Thoracic aorta (tissue), 2 donors: ENCODE measurements at regions not wholly inside any gene's neighbourhood (a gene's known extent, or its start where the extent isn't known, plus 50 kb on each side); places are given as distances from the start of the nearest gene placed in this dataset.

ENCODE experiments used
- ATAC-seq: fragments of 150-250 bp; one replicate; pipeline ENCODE4 v1.8.0; 2017; ENCODE audit warnings: low read depth; ENCODE audit not compliant: insufficient number of reproducible peaks, low FRiP score
- DNase-seq: peaks from one replicate; pipeline ENCODE4 v3.0.0-alpha.2; 2020; ENCODE audit warnings: low spot score
- H3K27ac ChIP-seq, 2 donors: fragments of 200-600 bp; sonication (generic); 1 replicate in 1 of 2; 2 replicates in 1 of 2; pipeline ENCODE4 v1.5.1; 2016; ENCODE audit warnings: mild to moderate bottlenecking in 2 of 2, moderate library complexity in 2 of 2
- H3K27me3 ChIP-seq: fragments of 200-600 bp; sonication (generic); replicated peaks from 2 replicates; pipeline ENCODE4 v1.6.0; 2016; ENCODE audit warnings: mild to moderate bottlenecking; ENCODE audit not compliant: insufficient read depth
- H3K36me3 ChIP-seq: fragments of 200-600 bp; sonication (generic); one replicate; pipeline ENCODE4 v1.5.1; 2016
- H3K4me1 ChIP-seq, 2 donors: fragments of 200-600 bp; sonication (generic); 1 replicate in 1 of 2; 2 replicates in 1 of 2; pipeline versions ENCODE4 v1.5.1 to v1.6.0; 2016; ENCODE audit warnings: low read depth in 2 of 2, mild to moderate bottlenecking in 1 of 2; ENCODE audit not compliant: control insufficient read depth in 1 of 2
- H3K4me3 ChIP-seq: fragments of 200-600 bp; sonication (generic); 2 replicates; pipeline ENCODE4 v1.5.1; 2016; ENCODE audit warnings: mild to moderate bottlenecking
- H3K9me3 ChIP-seq: fragments of 200-600 bp; sonication (generic); 2 replicates; pipeline ENCODE4 v1.5.1; 2016
- TF ChIP-seq, protein P1 (sequence below): fragments of 200-600 bp; sonication (generic); IDR thresholded peaks from one replicate; pipeline ENCODE4 v1.5.1; 2019; ENCODE audit warnings: antibody characterized with exemption

DNA sequence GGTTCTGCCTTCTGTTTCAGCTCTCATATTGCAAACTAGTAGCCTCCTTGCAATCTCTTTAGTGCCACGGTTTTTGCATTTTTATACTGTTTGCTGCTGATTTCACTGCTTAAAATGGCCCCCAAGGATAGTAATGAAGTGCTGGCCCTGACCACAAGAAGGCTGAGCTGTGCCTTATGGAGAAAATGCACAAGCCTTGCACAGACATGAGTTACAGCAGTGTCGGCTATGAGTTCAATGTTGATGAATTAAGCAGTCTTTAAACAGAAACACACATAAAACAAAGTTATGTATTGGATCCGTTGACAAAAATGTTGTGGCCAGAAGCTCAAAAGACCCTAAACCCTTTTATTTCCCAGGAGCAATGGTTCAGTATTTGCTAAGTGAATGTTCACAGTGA is 210.6 kb upstream of the DYNLRB2 start:
- TF ChIP-seq, protein P1, sequence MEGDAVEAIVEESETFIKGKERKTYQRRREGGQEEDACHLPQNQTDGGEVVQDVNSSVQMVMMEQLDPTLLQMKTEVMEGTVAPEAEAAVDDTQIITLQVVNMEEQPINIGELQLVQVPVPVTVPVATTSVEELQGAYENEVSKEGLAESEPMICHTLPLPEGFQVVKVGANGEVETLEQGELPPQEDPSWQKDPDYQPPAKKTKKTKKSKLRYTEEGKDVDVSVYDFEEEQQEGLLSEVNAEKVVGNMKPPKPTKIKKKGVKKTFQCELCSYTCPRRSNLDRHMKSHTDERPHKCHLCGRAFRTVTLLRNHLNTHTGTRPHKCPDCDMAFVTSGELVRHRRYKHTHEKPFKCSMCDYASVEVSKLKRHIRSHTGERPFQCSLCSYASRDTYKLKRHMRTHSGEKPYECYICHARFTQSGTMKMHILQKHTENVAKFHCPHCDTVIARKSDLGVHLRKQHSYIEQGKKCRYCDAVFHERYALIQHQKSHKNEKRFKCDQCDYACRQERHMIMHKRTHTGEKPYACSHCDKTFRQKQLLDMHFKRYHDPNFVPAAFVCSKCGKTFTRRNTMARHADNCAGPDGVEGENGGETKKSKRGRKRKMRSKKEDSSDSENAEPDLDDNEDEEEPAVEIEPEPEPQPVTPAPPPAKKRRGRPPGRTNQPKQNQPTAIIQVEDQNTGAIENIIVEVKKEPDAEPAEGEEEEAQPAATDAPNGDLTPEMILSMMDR = no peak
- no peaks in the 10 kb centered on the region for H3K9me3 ChIP-seq
- ATAC-seq (no peak), DNase-seq (no peak)
- no peaks in the 10 kb centered on the region for H3K27me3 ChIP-seq
- H3K27ac ChIP-seq = no peak overlapping the region
- H3K4me3 ChIP-seq = no peak overlapping the region
- H3K4me1 ChIP-seq = no peaks in the 10 kb centered on the region
- no peaks in the 10 kb centered on the region for H3K36me3 ChIP-seq

- Histone ChIP-seq H3K9me3 (no peaks in the 10 kb centered on the region), H3K27ac (no peak overlapping the region), H3K4me3 (no peak overlapping the region), H3K36me3 (no peaks in the 10 kb centered on the region), H3K27me3 (no peaks in the 10 kb centered on the region), H3K4me1 (no peaks in the 10 kb centered on the region)
- ATAC-seq = no peak
- TF ChIP-seq, protein P1 = no peak
- no peak for DNase-seq
These were observed 213.1 kb upstream of the DYNLRB2 start for GRCh38 chr16:80327740-80328139.

DNA sequence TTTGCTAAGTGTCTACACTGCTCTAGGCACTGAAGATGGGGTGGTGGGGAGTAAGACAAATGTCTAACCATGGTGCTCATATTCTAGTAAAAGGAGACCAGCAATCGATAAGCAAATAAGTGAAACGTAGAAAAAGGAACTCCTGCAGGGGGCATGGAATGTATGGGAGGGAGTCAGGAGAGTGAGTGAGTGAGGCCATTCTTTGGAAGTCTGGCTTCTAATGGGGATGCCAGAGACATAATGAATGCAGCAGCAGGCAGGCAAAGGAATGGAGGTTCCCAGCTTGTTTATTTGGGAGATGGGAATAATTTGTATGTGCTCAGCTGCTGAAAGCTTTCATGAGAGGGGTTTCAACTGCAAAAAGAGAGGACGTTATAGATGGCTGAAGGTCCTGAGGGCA is 216.4 kb upstream of the DYNLRB2 start:
- no peak for ATAC-seq
- H3K9me3 ChIP-seq = no peaks in the 10 kb centered on the region
- H3K4me1 ChIP-seq = no peaks in the 10 kb centered on the region
- TF ChIP-seq, protein P1 = no peak
- no peak for DNase-seq
- no peak overlapping the region for H3K4me3 ChIP-seq
- H3K27ac ChIP-seq = no peak overlapping the region
- no peaks in the 10 kb centered on the region for H3K27me3 ChIP-seq
- no peaks in the 10 kb centered on the region for H3K36me3 ChIP-seq

- ATAC-seq (no peak), DNase-seq (no peak)
- no peaks in the 10 kb centered on the region for H3K4me1 ChIP-seq
- no peaks in the 10 kb centered on the region for H3K36me3 ChIP-seq
- H3K27ac ChIP-seq = no peak overlapping the region
- TF ChIP-seq, protein P1 = no peak
- H3K27me3 ChIP-seq = no peaks in the 10 kb centered on the region
- no peaks in the 10 kb centered on the region for H3K9me3 ChIP-seq
- no peak overlapping the region for H3K4me3 ChIP-seq
These were observed 217.0 kb upstream of the DYNLRB2 start for GRCh38 chr16:80323808-80324195.

GRCh38 chr16:80323187-80323807 is 217.5 kb upstream of the DYNLRB2 start:
- ATAC-seq = no peak
- no peaks in the 10 kb centered on the region for H3K36me3 ChIP-seq
- DNase-seq = no peak
- H3K27ac ChIP-seq = no peak overlapping the region
- no peaks in the 10 kb centered on the region for H3K27me3 ChIP-seq
- H3K4me1 ChIP-seq = no peaks in the 10 kb centered on the region
- TF ChIP-seq, protein P1 = no peak
- H3K4me3 ChIP-seq = no peak overlapping the region
- no peaks in the 10 kb centered on the region for H3K9me3 ChIP-seq
